CD14-positive monocyte (primary cell): ENCODE measurements at regions not wholly inside any gene's neighbourhood (a gene's known extent, or its start where the extent isn't known, plus 50 kb on each side); places are given as distances from the start of the nearest gene placed in this dataset.
A peak's percentile ranks its signal among the peaks of the same experiment; 100 is the strongest.

Experiments used
- DNase-seq, 3 donors: peaks; one replicate each; pipeline ENCODE4 v3.0.0-alpha.2; 2011 to 2022
- H2AFZ ChIP-seq: 2 replicates; pipeline ENCODE4 v1.6.0; 2012; ENCODE audit warnings: mild to moderate bottlenecking, low read depth, low read length, inconsistent platforms; ENCODE audit not compliant: insufficient read depth, poor library complexity, severe bottlenecking
- H3K27ac ChIP-seq, 2 donors: 1 replicate in 1 of 2; 2 replicates in 1 of 2; pipeline ENCODE4 v1.5.1; 2012 to 2013; ENCODE audit warnings: low read length in 2 of 2, control low read depth in 1 of 2, inconsistent platforms in 1 of 2, low read depth in 1 of 2, mild to moderate bottlenecking in 1 of 2
- H3K27me3 ChIP-seq, 2 donors: one replicate each; pipeline versions ENCODE4 v1.6.0 to v1.6.1; 2011 to 2013; ENCODE audit warnings: low read length in 2 of 2; ENCODE audit not compliant: control insufficient read depth in 2 of 2, insufficient read depth in 2 of 2
- H3K36me3 ChIP-seq, 2 donors: replicated peaks in 1 of 2; 1 replicate in 1 of 2; 2 replicates in 1 of 2; pipeline versions ENCODE4 v1.5.1 to v1.6.1; 2012 to 2013; ENCODE audit warnings: low read length in 2 of 2, control low read depth in 1 of 2, inconsistent platforms in 1 of 2, mild to moderate bottlenecking in 1 of 2; ENCODE audit not compliant: insufficient read depth in 2 of 2, control insufficient read depth in 1 of 2
- H3K4me1 ChIP-seq, 2 donors: 1 replicate in 1 of 2; 2 replicates in 1 of 2; pipeline versions ENCODE4 v1.5.1 to v1.6.1; 2012 to 2013; ENCODE audit warnings: low read length in 2 of 2, control low read depth in 1 of 2, inconsistent platforms in 1 of 2, mild to moderate bottlenecking in 1 of 2, moderate library complexity in 1 of 2; ENCODE audit not compliant: insufficient read depth in 2 of 2, control insufficient read depth in 1 of 2
- H3K4me2 ChIP-seq: replicated peaks from 2 replicates; pipeline ENCODE3; 2012; ENCODE audit warnings: low read length, moderate library complexity, mild to moderate bottlenecking; ENCODE audit not compliant: poor library complexity, severe bottlenecking; ENCODE audit errors: extremely low read depth
- H3K4me3 ChIP-seq, 3 experiments: fragments of 200-600 bp in 1 of 3; sonication (generic) in 1 of 3; replicated peaks in 1 of 3; 1 replicate in 2 of 3; 2 replicates in 1 of 3; pipeline ENCODE4 v1.5.1; 2011 to 2013; ENCODE audit warnings: low read length in 3 of 3, mild to moderate bottlenecking in 3 of 3, control low read depth in 2 of 3, low read depth in 2 of 3, inconsistent platforms in 1 of 3, moderate library complexity in 1 of 3
- H3K79me2 ChIP-seq: 2 replicates; pipeline ENCODE4 v1.6.0; 2012; ENCODE audit warnings: mild to moderate bottlenecking, control low read depth, inconsistent platforms, low read length, moderate library complexity; ENCODE audit not compliant: insufficient read depth
- H3K9ac ChIP-seq: 2 replicates; pipeline ENCODE4 v1.6.0; 2017; ENCODE audit warnings: low read length, mild to moderate bottlenecking; ENCODE audit not compliant: insufficient read depth, poor library complexity, severe bottlenecking
- H3K9me3 ChIP-seq, 2 donors: replicated peaks in 1 of 2; 1 replicate in 1 of 2; 2 replicates in 1 of 2; pipeline versions ENCODE4 v1.5.1 to v1.6.1; 2012 to 2013; ENCODE audit warnings: low read length in 2 of 2, control low read depth in 1 of 2; ENCODE audit not compliant: control insufficient read depth in 1 of 2, insufficient read depth in 1 of 2
- H4K20me1 ChIP-seq: 2 replicates; pipeline ENCODE4 v1.6.0; 2012; ENCODE audit warnings: mild to moderate bottlenecking, low read length, control low read depth, moderate library complexity; ENCODE audit not compliant: insufficient read depth
- H3K27ac Mint-ChIP-seq, 7 donors: one replicate each; pipeline ENCODE4 v1.8.0; 2020; ENCODE audit warnings: mild to moderate bottlenecking in 7 of 7, mixed read lengths in 7 of 7, moderate library complexity in 6 of 7, inconsistent platforms in 2 of 7
- H3K27me3 Mint-ChIP-seq, 3 donors: one replicate each; pipeline ENCODE4 v1.8.0; 2021 to 2022; ENCODE audit warnings: low read depth in 3 of 3, mild to moderate bottlenecking in 3 of 3, mixed read lengths in 3 of 3, moderate library complexity in 3 of 3, inconsistent platforms in 1 of 3
- H3K36me3 Mint-ChIP-seq, 2 donors: one replicate each; pipeline ENCODE4 v1.8.0; 2020; ENCODE audit warnings: mixed read lengths in 2 of 2, inconsistent platforms in 1 of 2, mild to moderate bottlenecking in 1 of 2
- H3K4me1 Mint-ChIP-seq: one replicate; pipeline ENCODE4 v1.8.0; 2020; ENCODE audit warnings: mild to moderate bottlenecking, mixed read lengths
- H3K4me3 Mint-ChIP-seq, 2 donors: one replicate each; pipeline ENCODE4 v1.8.0; 2020; ENCODE audit warnings: mild to moderate bottlenecking in 2 of 2, mixed read lengths in 2 of 2, moderate library complexity in 1 of 2
- H3K9me3 Mint-ChIP-seq, 7 donors: one replicate each; pipeline ENCODE4 v1.8.0; 2020 to 2022; ENCODE audit warnings: mixed read lengths in 7 of 7, mild to moderate bottlenecking in 6 of 7, moderate library complexity in 6 of 7, inconsistent platforms in 2 of 7
- WGBS: methylation state at CpG from one replicate; pipeline ENCODE4 v1.1.5; 2013; ENCODE audit warnings: missing lambda C conversion rate; ENCODE audit not compliant: insufficient coverage; 5-methylcytosine and 5-hydroxymethylcytosine counted together
- intact Hi-C, 2 donors: fragments of 100-400 bp; cut with micrococcal nuclease; formaldehyde crosslinking; loops; one replicate each; pipeline versions ENCODE4 v1.15.0 to v1.15.1; 2023
- TF ChIP-seq, protein P1 (sequence below): fragments of 200-600 bp; IDR thresholded peaks from one replicate; pipeline ENCODE4 v1.8.0; 2022; ENCODE audit warnings: antibody characterized with exemption, mild to moderate bottlenecking

DNA sequence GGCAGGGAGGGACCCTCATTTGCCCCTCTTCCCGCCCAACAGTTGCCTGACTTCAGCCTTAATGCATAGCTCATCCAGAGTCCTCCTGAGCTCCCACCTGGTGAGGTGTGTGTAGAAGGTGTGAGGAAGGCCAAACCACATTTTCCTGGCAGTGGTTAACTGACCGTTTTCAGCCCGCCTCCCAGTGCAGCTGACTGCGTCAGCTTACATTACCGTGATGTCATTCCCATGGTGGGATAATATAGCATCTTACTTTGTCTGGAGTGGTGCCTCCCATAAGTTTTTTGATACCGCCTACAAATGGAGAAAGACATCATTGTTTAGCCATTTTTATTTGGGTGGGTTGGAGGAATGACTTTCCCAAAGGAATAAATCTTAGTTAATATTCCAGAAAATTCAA lies 151.9 kb downstream of the C9orf152 start:
- 100% methylated on average over 1 of the region's 6 CpGs for WGBS
- peaks cover 94% of the 10 kb centered on the region for H3K79me2 ChIP-seq
- no peak overlapping the region for H3K4me3 ChIP-seq
- peaks cover 8 to 17% of the 10 kb centered on the region in 2 donors for H3K4me1 ChIP-seq
- H3K9ac ChIP-seq = no peak overlapping the region
- Mint-ChIP-seq H3K36me3 (peaks cover 0 to 3% of the 10 kb centered on the region in 2 donors), H3K4me3 (no peak overlapping the region), H3K9me3 (peaks cover 0 to 2% (median 0%) of the 10 kb centered on the region in 7 donors), H3K4me1 (peaks cover 23% of the 10 kb centered on the region), H3K27me3 (no peaks in the 10 kb centered on the region), H3K27ac (no peak overlapping the region)
- intact Hi-C loops = loop anchor here in 1 of 2 donors (5.0 kb wide), 1 partner anchor 154 kb away; no protein-coding TSS in a partner anchor
- no peaks in the 10 kb centered on the region for H3K27me3 ChIP-seq
- H3K27ac ChIP-seq = no peak overlapping the region
- no peak overlapping the region for H3K4me2 ChIP-seq
- H4K20me1 ChIP-seq = no peaks in the 10 kb centered on the region
- no peak for DNase-seq
- H2AFZ ChIP-seq = no peak overlapping the region
- TF ChIP-seq, protein P1, sequence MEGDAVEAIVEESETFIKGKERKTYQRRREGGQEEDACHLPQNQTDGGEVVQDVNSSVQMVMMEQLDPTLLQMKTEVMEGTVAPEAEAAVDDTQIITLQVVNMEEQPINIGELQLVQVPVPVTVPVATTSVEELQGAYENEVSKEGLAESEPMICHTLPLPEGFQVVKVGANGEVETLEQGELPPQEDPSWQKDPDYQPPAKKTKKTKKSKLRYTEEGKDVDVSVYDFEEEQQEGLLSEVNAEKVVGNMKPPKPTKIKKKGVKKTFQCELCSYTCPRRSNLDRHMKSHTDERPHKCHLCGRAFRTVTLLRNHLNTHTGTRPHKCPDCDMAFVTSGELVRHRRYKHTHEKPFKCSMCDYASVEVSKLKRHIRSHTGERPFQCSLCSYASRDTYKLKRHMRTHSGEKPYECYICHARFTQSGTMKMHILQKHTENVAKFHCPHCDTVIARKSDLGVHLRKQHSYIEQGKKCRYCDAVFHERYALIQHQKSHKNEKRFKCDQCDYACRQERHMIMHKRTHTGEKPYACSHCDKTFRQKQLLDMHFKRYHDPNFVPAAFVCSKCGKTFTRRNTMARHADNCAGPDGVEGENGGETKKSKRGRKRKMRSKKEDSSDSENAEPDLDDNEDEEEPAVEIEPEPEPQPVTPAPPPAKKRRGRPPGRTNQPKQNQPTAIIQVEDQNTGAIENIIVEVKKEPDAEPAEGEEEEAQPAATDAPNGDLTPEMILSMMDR = no peak
- H3K36me3 ChIP-seq = no peaks in the 10 kb centered on the region
- no peaks in the 10 kb centered on the region for H3K9me3 ChIP-seq

DNA sequence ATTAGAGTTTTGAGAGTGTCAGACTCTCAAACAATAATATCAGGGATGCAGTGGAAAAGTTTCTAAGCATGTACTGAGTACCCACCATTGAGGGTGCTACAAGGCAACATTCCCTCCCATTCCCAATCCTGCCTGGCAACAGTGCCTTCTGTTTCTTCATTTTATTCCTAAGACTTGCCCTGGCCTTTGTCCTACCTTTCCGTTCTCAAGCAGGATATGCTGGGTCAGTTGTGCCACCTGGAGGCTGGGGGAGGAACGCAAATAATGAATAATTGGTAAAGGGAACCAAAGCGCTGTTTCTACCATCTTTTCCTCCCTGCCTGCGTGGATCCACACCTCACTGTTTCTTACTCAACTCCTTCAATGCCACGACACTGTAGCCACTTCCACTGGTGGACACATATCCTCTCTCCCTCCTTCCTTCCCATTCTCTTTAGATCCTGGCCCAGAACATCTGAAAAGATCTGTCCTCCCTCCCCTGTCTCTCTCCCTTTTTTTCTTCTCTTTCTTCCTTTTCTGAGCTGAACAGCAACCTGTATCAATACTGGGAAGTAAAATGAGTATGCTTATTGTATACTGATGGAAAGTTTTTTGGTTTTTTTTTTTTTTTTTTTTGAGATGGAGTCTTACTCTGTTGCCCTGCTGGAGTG lies 149.5 kb downstream of the C9orf152 start:
- DNase-seq = peak in 2 of 3 donors; percentile 45 to 63
- Histone ChIP-seq H3K79me2 (peaks cover 92% of the 10 kb centered on the region), H3K36me3 (no peaks in the 10 kb centered on the region), H3K4me1 (peaks cover 4 to 7% of the 10 kb centered on the region in 2 donors), H3K4me3 (no peak overlapping the region), H2AFZ (peak overlapping the region; percentile 60), H4K20me1 (no peaks in the 10 kb centered on the region), H3K27me3 (no peaks in the 10 kb centered on the region), H3K27ac (no peak overlapping the region), H3K4me2 (no peak overlapping the region), H3K9me3 (no peaks in the 10 kb centered on the region), H3K9ac (no peak overlapping the region)
- Mint-ChIP-seq H3K27me3 (no peaks in the 10 kb centered on the region), H3K36me3 (peaks cover 0 to 3% of the 10 kb centered on the region in 2 donors), H3K4me3 (peak overlapping the region in 1 of 2 donors; percentile 35), H3K9me3 (peaks cover 0 to 1% (median 0%) of the 10 kb centered on the region in 7 donors), H3K4me1 (peaks cover 10% of the 10 kb centered on the region), H3K27ac (peak overlapping the region in 1 of 7 donors; percentile 31)
- no CpG with 5 or more reads among the region's 5 CpGs for WGBS
- intact Hi-C loops = loop anchor here (2.0 to 5.0 kb wide), 2 partner anchors 156 kb away; no protein-coding TSS in a partner anchor
- TF ChIP-seq, protein P1 = peak; percentile 73
